Cardiac fibroblast (primary cell): ENCODE measurements at regions not wholly inside any gene's neighbourhood (a gene's known extent, or its start where the extent isn't known, plus 50 kb on each side); places are given as distances from the start of the nearest gene placed in this dataset.

ENCODE experiments used
- DNase-seq, 2 donors: peaks; one replicate each; pipeline versions ENCODE4 v3.0.0 to v3.0.0-alpha.2; 2010; ENCODE audit warnings: low read depth in 2 of 2
- H3K4me3 ChIP-seq, 2 donors: replicated peaks in 1 of 2; 1 replicate in 1 of 2; 2 replicates in 1 of 2; pipeline ENCODE4 v1.5.1; 2011; ENCODE audit warnings: low read depth in 2 of 2, low read length in 2 of 2, mild to moderate bottlenecking in 2 of 2, moderate library complexity in 1 of 2
- CTCF ChIP-seq: IDR thresholded peaks from one replicate; pipeline ENCODE4 v1.5.1; 2011; ENCODE audit warnings: low read depth, mild to moderate bottlenecking, low read length, inconsistent platforms

GRCh38 chr2:217309056-217309455 is 449.2 kb upstream of the TNP1 start:
- no peak overlapping the region for H3K4me3 ChIP-seq
- DNase-seq = no peak
- TF ChIP-seq CTCF = no peak

GRCh38 chr2:217307023-217307422 is 447.2 kb upstream of the TNP1 start:
- DNase-seq = no peak
- H3K4me3 ChIP-seq = no peak overlapping the region
- TF ChIP-seq CTCF = no peak

GRCh38 chr2:217305882-217306281 is 446.0 kb upstream of the TNP1 start:
- H3K4me3 ChIP-seq = no peak overlapping the region
- no peak for TF ChIP-seq CTCF
- no peak for DNase-seq

- no peak for DNase-seq
- no peak for TF ChIP-seq CTCF
- no peak overlapping the region for H3K4me3 ChIP-seq
These were observed 444.7 kb upstream of the TNP1 start for GRCh38 chr2:217304582-217304981.

- TF ChIP-seq CTCF = no peak
- no peak for DNase-seq
- H3K4me3 ChIP-seq = no peak overlapping the region
These were observed 443.0 kb upstream of the TNP1 start for GRCh38 chr2:217302856-217303255.

GRCh38 chr2:217301142-217301925 is 441.5 kb upstream of the TNP1 start:
- no peak for TF ChIP-seq CTCF
- H3K4me3 ChIP-seq = no peak overlapping the region
- DNase-seq = no peak

GRCh38 chr2:217299590-217299989 is 439.7 kb upstream of the TNP1 start:
- no peak for TF ChIP-seq CTCF
- peak in 1 of 2 donors; percentile 48 for DNase-seq

More at GRCh38 chr2:217299590-217299989, 439.7 kb upstream of the TNP1 start:
- no peak overlapping the region for H3K4me3 ChIP-seq
